ENCODE measurements at regions not wholly inside any gene's neighbourhood (a gene's known extent, or its start where the extent isn't known, plus 50 kb on each side); places are given as distances from the start of the nearest gene placed in this dataset.

DNA sequence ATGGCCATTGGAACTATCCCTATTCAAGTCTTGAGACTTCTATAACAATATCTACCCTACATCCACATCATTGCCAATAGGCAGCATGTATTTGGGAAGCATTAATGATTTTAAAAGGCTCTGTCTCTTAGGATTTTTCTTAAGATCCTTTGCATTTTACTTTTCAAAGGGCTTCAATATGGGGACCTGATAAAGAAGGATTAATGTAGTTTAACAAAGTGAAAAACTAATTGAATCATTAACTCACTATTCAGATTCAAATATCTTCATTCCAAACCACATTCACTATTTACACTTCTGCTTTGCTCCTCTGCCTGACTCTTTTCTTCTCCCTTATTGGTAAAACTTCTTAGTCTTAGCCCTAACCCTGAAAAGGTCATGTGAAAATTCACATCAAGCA lies 333.0 kb downstream of the EPHA7 start:
- TF ChIP-seq EZH2phosphoT487 (IDR thresholded peaks at IDR 0.05; ENCODE audit: low read depth, severe bottlenecking, unreplicated experiment), result no peak
- no peak for TF ChIP-seq EZH2 (IDR thresholded peaks at IDR 0.05; ENCODE audit: borderline replicate concordance)
- TF ChIP-seq, protein P1, sequence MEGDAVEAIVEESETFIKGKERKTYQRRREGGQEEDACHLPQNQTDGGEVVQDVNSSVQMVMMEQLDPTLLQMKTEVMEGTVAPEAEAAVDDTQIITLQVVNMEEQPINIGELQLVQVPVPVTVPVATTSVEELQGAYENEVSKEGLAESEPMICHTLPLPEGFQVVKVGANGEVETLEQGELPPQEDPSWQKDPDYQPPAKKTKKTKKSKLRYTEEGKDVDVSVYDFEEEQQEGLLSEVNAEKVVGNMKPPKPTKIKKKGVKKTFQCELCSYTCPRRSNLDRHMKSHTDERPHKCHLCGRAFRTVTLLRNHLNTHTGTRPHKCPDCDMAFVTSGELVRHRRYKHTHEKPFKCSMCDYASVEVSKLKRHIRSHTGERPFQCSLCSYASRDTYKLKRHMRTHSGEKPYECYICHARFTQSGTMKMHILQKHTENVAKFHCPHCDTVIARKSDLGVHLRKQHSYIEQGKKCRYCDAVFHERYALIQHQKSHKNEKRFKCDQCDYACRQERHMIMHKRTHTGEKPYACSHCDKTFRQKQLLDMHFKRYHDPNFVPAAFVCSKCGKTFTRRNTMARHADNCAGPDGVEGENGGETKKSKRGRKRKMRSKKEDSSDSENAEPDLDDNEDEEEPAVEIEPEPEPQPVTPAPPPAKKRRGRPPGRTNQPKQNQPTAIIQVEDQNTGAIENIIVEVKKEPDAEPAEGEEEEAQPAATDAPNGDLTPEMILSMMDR (IDR thresholded peaks at IDR 0.05; ENCODE audit: poor library complexity), result no peak
- Histone ChIP-seq H3K9me2 (replicated peaks; ENCODE audit: insufficient read depth) (no peaks in the 10 kb centered on the region), H3K4me1 (ENCODE audit: insufficient read depth) (no peaks in the 10 kb centered on the region), H3K27ac (no peak overlapping the region), H3K9me3 (ENCODE audit: low read depth) (no peaks in the 10 kb centered on the region), H3K27me3 (no peaks in the 10 kb centered on the region), H3K36me3 (replicated peaks; ENCODE audit: insufficient read depth, low read depth) (no peaks in the 10 kb centered on the region), H3K4me2 (no peak overlapping the region), H2AFZ (no peak overlapping the region), H4K20me1 (ENCODE audit: insufficient read depth, poor library complexity, severe bottlenecking) (no peaks in the 10 kb centered on the region), H3K79me2 (no peaks in the 10 kb centered on the region), H3K4me3 (no peak overlapping the region)
- no peak for DNase-seq (ENCODE audit: low spot score)

GRCh38 chr6:93083337-93084230 lies 335.8 kb downstream of the EPHA7 start:
- Histone ChIP-seq H3K27ac (no peak overlapping the region), H3K4me2 (no peak overlapping the region), H3K4me3 (no peak overlapping the region), H3K27me3 (no peaks in the 10 kb centered on the region), H4K20me1 (ENCODE audit: insufficient read depth, poor library complexity, severe bottlenecking) (no peaks in the 10 kb centered on the region), H3K4me1 (ENCODE audit: insufficient read depth) (no peaks in the 10 kb centered on the region), H3K9me3 (ENCODE audit: low read depth) (no peaks in the 10 kb centered on the region), H2AFZ (no peak overlapping the region), H3K9me2 (replicated peaks; ENCODE audit: insufficient read depth) (no peaks in the 10 kb centered on the region), H3K36me3 (replicated peaks; ENCODE audit: insufficient read depth, low read depth) (no peaks in the 10 kb centered on the region), H3K79me2 (no peaks in the 10 kb centered on the region)
- WGBS (ENCODE audit: low lambda C conversion rate, missing lambda C conversion rate), result 65% methylated on average over 1 of the region's 1 CpG
- DNase-seq (ENCODE audit: low spot score), result no peak
- TF ChIP-seq EZH2 (IDR thresholded peaks at IDR 0.05; ENCODE audit: borderline replicate concordance) (no peak), EZH2phosphoT487 (IDR thresholded peaks at IDR 0.05; ENCODE audit: low read depth, severe bottlenecking, unreplicated experiment) (no peak)
- TF ChIP-seq, protein P1 (IDR thresholded peaks at IDR 0.05; ENCODE audit: poor library complexity), result no peak

DNA sequence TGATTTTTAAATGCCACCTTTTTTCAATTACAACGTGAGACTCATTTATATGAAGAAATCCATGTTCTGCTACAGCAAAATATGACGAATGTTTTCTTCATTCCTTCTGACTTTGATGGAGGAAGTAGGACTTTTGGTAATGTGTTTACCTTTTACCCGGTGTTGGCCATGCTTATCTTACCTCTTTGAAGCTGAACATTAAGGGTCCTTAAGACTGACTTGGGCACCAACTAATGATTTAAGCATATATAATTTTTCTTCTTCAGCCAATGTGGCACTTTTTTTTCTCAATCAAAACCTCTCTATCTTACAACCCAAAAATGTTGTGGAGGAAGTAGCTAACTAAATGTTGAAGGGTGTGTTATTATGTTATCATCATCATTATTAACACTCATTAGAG lies 337.5 kb downstream of the EPHA7 start:
- Histone ChIP-seq H4K20me1 (ENCODE audit: insufficient read depth, poor library complexity, severe bottlenecking) (no peaks in the 10 kb centered on the region), H3K9me2 (replicated peaks; ENCODE audit: insufficient read depth) (no peaks in the 10 kb centered on the region), H3K79me2 (no peaks in the 10 kb centered on the region), H3K9me3 (ENCODE audit: low read depth) (no peaks in the 10 kb centered on the region), H3K4me1 (ENCODE audit: insufficient read depth) (no peaks in the 10 kb centered on the region), H3K4me2 (no peak overlapping the region), H2AFZ (no peak overlapping the region), H3K4me3 (no peak overlapping the region), H3K27ac (no peak overlapping the region), H3K36me3 (replicated peaks; ENCODE audit: insufficient read depth, low read depth) (no peaks in the 10 kb centered on the region), H3K27me3 (no peaks in the 10 kb centered on the region)
- TF ChIP-seq, protein P1 (IDR thresholded peaks at IDR 0.05; ENCODE audit: poor library complexity), result no peak
- no peak for TF ChIP-seq EZH2phosphoT487 (IDR thresholded peaks at IDR 0.05; ENCODE audit: low read depth, severe bottlenecking, unreplicated experiment)
- no peak for DNase-seq (ENCODE audit: low spot score)
- WGBS (ENCODE audit: low lambda C conversion rate, missing lambda C conversion rate), result 56% methylated on average over 3 of the region's 3 CpGs

Measured in hepatocyte (in vitro differentiated cells).